ENCODE measurements at regions not wholly inside any gene's neighbourhood (a gene's known extent, or its start where the extent isn't known, plus 50 kb on each side); places are given as distances from the start of the nearest gene placed in this dataset.

- FAIRE-seq: peak; percentile 72
- no peak for DNase-seq (ENCODE audit: insufficient read length, low spot score)
These were observed 514.6 kb downstream of the FUT8 start for GRCh38 chr14:65926935-65927700.

- no peak for FAIRE-seq
- DNase-seq (ENCODE audit: insufficient read length, low spot score): no peak
These were observed 515.4 kb downstream of the FUT8 start for GRCh38 chr14:65927931-65928356.

DNA sequence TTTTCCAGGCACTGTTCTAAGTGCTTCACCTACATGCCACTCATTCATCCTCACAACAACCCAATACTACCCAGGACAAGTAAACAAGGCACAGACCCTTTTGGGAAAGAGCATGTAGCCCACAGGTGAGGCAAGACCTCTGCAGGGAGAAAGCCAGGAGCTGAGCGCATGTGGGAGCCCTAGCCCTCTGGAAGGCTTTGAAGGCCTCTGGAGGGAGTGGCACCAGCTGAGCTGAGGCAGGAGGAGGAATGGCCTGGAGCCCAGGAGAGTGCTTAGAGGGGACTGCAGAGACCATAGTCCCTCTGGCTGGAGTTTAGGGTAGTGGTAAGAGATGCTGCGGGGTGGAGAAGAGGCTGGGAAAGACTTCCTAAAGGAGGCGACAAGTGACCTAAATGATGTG is 516.5 kb downstream of the FUT8 start:
- DNase-seq (ENCODE audit: insufficient read length, low spot score): no peak
- FAIRE-seq: peak; percentile 33

- DNase-seq (ENCODE audit: insufficient read length, low spot score) (no peak), FAIRE-seq (peak; percentile 31)
These were observed 521.0 kb downstream of the FUT8 start for GRCh38 chr14:65933400-65934069.

- FAIRE-seq: peak; percentile 23
- no peak for DNase-seq (ENCODE audit: insufficient read length, low spot score)
These were observed 521.5 kb downstream of the FUT8 start for GRCh38 chr14:65934070-65934435.

GRCh38 chr14:65936342-65936975 is 523.9 kb downstream of the FUT8 start:
- peak; percentile 51 for FAIRE-seq
- DNase-seq (ENCODE audit: insufficient read length, low spot score): no peak

- FAIRE-seq: no peak
These were observed 524.8 kb downstream of the FUT8 start for GRCh38 chr14:65937079-65937959.

DNA sequence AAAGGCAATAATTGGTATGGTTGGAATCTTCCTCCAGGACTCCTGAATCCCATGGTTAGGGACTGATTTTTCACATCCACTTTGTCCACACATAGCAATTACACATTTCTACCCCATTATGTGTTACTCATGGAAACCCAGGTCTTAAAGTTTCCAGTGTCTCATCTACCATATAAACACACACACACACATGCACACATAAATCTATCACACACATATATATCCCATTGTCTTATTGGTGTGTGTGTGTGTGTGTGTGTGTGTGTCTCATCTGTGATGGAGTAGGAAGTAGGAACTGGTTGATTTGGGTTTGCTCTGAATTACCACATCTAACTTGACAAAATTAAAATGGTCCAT is 525.4 kb downstream of the FUT8 start:
- FAIRE-seq (peak; percentile 98), DNase-seq (ENCODE audit: insufficient read length, low spot score) (no peak)

More at GRCh38 chr14:65937079-65937959, 524.8 kb downstream of the FUT8 start:
- no peak for DNase-seq (ENCODE audit: insufficient read length, low spot score)

GRCh38 chr14:65938738-65939137 is 526.2 kb downstream of the FUT8 start:
- no peak for FAIRE-seq
- DNase-seq (ENCODE audit: insufficient read length, low spot score): no peak

GRCh38 chr14:65939184-65939583 is 526.7 kb downstream of the FUT8 start:
- DNase-seq (ENCODE audit: insufficient read length, low spot score) (no peak), FAIRE-seq (no peak)

DNA sequence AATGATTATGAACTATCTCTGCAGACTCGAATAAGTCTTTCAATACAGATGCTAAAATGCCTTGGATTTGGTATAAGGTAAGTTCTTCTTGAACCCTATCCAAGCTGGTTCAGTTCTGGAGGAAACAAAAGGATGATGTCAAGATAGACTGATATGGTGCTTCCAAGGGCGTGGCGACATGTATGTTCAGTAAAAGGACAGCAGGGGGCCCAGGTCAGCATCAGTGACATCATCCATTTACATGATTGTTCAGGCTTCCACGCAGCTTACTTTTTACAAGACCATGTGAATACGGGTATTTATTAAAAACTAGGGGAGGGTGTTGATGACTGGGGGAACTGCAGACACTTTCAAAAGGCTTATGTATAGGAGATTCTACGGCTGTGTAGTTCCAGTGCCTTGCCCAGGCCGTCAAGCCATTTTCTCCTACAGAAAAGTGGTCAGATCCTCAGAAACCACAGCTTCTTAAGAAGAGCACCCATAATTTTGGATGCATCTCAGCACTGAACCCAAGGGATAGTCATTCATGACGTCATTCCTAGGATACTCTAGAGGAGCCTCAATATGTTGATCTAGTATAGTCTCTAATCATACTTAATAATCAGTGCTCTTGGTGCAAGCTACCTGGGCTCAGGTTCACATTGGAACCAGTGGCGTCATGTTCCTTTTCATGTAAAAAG is 527.7 kb downstream of the FUT8 start:
- FAIRE-seq (peak; percentile 89), DNase-seq (ENCODE audit: insufficient read length, low spot score) (peak; percentile 38)

DNA sequence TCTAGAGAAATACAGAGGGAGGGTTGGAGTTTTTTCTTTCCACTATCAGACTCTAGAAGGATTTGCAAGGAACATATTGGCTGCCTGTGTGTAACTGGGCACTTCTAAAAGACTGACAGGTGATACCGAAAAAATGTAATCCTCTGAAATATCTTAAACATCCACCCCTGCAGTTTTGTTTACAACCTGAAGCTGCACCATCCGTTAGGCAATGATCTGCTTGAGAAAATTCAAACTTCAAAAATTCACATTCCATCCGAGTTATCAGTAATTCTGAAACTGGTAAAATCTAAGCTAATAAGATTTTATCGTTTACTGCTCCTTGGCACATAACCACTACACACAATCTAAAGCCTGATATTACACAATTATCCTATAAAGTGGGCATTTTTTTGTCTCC is 528.6 kb downstream of the FUT8 start:
- FAIRE-seq (no peak), DNase-seq (ENCODE audit: insufficient read length, low spot score) (no peak)

GRCh38 chr14:65943150-65943549 is 530.6 kb downstream of the FUT8 start:
- peak; percentile 70 for FAIRE-seq
- no peak for DNase-seq (ENCODE audit: insufficient read length, low spot score)

DNA sequence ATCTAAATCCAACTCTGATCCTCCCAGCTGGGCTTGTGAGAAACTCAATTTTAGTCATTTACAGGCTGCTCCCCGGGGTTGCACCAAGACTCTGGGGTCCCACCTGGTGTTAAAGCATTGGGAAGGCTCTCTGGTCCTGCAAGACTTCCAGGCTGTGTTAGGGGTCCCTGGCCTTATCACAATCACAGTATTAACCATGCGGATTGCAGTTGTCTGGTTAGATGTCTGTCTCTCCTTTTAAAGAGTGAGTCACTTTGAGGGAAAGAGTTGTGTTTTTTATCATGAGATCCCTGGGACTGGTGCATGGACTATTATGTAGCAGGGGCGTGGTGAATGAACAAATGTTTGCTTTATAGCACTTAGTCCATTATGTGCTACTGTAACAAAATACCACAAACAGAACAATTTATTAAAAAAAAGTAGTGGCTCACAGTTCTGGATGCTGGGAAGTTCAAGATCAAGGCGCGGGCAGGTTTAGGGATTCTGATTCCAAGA is 531.4 kb downstream of the FUT8 start:
- peak; percentile 33 for FAIRE-seq
- no peak for DNase-seq (ENCODE audit: insufficient read length, low spot score)

- FAIRE-seq: no peak
- DNase-seq (ENCODE audit: insufficient read length, low spot score): no peak
These were observed 532.8 kb downstream of the FUT8 start for GRCh38 chr14:65945327-65945726.

- DNase-seq (ENCODE audit: insufficient read length, low spot score) (no peak), FAIRE-seq (peak; percentile 79)
These were observed 534.0 kb downstream of the FUT8 start for GRCh38 chr14:65946494-65946893.

GRCh38 chr14:65948302-65948701 is 535.8 kb downstream of the FUT8 start:
- DNase-seq (ENCODE audit: insufficient read length, low spot score) (no peak), FAIRE-seq (no peak)

DNA sequence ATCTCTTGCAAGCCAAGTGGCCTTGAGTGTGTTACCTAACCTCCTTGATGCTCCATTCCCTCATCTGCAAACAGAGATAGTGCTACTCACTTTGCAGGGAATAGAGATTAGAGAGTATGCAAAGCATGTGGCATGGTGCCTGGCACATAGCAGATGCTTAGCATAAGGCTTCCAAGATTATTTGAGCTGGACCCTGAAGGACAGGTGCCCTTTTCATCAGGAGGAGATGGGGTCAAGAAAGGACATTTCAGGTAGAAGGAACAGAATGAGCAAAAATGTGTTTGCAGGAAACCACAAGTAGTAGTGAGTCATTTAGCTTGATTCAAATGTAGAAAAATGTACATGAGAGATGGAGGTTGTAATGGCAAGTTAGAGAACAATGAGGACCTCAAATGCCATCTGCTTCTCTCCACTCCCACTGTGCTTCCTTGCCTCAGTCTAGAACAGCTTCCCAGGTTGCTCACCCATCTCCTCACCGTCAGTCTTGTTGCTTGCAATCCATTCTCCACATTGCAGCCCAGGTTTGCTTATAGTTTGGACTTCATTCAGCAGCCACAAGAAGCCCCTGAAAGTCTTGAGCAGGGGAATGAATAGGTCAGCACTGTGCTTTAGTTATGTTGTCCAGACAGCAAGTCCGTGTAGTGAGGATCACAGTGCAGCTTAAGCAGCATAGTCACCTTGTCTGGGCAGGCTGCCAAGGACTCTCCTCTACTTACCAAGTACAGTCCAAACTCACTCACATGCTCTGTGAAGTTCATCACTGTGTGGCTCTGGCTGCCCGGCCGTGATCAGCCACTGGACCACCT is 536.3 kb upstream of the CCDC196 start:
- peak; percentile 97 for FAIRE-seq

GRCh38 chr14:65954942-65955341 is 531.2 kb upstream of the CCDC196 start:
- FAIRE-seq (peak; percentile 81), DNase-seq (ENCODE audit: insufficient read length, low spot score) (no peak)

More for the DNA sequence above, 536.3 kb upstream of the CCDC196 start:
- no peak for DNase-seq (ENCODE audit: insufficient read length, low spot score)
